C4-2B (cell line): ENCODE measurements at regions not wholly inside any gene's neighbourhood (a gene's known extent, or its start where the extent isn't known, plus 50 kb on each side); places are given as distances from the start of the nearest gene placed in this dataset.

Experiments
- ZFX ChIP-seq: fragments of 450-650 bp; IDR thresholded peaks from 2 replicates; pipeline ENCODE4 v1.6.1; 2017
- TF ChIP-seq, protein P1 (sequence below): fragments of 450-650 bp; conservative IDR thresholded peaks from 2 replicates; pipeline ENCODE4 v1.5.1; 2017; ENCODE audit warnings: mild to moderate bottlenecking

GRCh38 chr2:220991972-220992371 lies 580.1 kb downstream of the EPHA4 start:
- TF ChIP-seq, protein P1, sequence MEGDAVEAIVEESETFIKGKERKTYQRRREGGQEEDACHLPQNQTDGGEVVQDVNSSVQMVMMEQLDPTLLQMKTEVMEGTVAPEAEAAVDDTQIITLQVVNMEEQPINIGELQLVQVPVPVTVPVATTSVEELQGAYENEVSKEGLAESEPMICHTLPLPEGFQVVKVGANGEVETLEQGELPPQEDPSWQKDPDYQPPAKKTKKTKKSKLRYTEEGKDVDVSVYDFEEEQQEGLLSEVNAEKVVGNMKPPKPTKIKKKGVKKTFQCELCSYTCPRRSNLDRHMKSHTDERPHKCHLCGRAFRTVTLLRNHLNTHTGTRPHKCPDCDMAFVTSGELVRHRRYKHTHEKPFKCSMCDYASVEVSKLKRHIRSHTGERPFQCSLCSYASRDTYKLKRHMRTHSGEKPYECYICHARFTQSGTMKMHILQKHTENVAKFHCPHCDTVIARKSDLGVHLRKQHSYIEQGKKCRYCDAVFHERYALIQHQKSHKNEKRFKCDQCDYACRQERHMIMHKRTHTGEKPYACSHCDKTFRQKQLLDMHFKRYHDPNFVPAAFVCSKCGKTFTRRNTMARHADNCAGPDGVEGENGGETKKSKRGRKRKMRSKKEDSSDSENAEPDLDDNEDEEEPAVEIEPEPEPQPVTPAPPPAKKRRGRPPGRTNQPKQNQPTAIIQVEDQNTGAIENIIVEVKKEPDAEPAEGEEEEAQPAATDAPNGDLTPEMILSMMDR: no peak
- no peak for TF ChIP-seq ZFX
